ENCODE measurements at regions not wholly inside any gene's neighbourhood (a gene's known extent, or its start where the extent isn't known, plus 50 kb on each side); places are given as distances from the start of the nearest gene placed in this dataset.

GRCh38 chr10:57785546-57785945 is 482.1 kb downstream of the IPMK start:
- peaks cover 4% of the 10 kb centered on the region for H3K36me3 Mint-ChIP-seq
- no peak for DNase-seq (ENCODE audit: low spot score)
- no peak overlapping the region for H3K27ac Mint-ChIP-seq
- H3K9me3 Mint-ChIP-seq = peaks cover 22% of the 10 kb centered on the region
- ATAC-seq = no peak
- H3K4me3 Mint-ChIP-seq = no peak overlapping the region
- no peaks in the 10 kb centered on the region for H3K27me3 Mint-ChIP-seq
- H3K4me1 Mint-ChIP-seq (ENCODE audit: low read depth in 2 of 2) = no peaks in the 10 kb centered on the region

GRCh38 chr10:57785068-57785467 is 482.6 kb downstream of the IPMK start:
- no peak for DNase-seq (ENCODE audit: low spot score)
- Mint-ChIP-seq H3K4me3 (no peak overlapping the region), H3K36me3 (peaks cover 4% of the 10 kb centered on the region), H3K27me3 (no peaks in the 10 kb centered on the region), H3K9me3 (peaks cover 25% of the 10 kb centered on the region), H3K4me1 (ENCODE audit: low read depth in 2 of 2) (no peaks in the 10 kb centered on the region), H3K27ac (no peak overlapping the region)
- ATAC-seq = no peak

GRCh38 chr10:57776688-57777432 is 490.8 kb downstream of the IPMK start:
- Mint-ChIP-seq H3K4me3 (no peak overlapping the region), H3K27me3 (no peaks in the 10 kb centered on the region), H3K36me3 (peaks cover 11% of the 10 kb centered on the region), H3K27ac (no peak overlapping the region), H3K4me1 (ENCODE audit: low read depth in 2 of 2) (no peaks in the 10 kb centered on the region), H3K9me3 (peaks cover 30% of the 10 kb centered on the region)
- DNase-seq (ENCODE audit: low spot score) (no peak), ATAC-seq (no peak)

GRCh38 chr10:57775250-57775649 is 492.4 kb downstream of the IPMK start:
- peaks cover 7% of the 10 kb centered on the region for H3K36me3 Mint-ChIP-seq
- H3K4me3 Mint-ChIP-seq = no peak overlapping the region
- DNase-seq (ENCODE audit: low spot score) (no peak), ATAC-seq (no peak)
- H3K27me3 Mint-ChIP-seq = no peaks in the 10 kb centered on the region
- no peaks in the 10 kb centered on the region for H3K4me1 Mint-ChIP-seq (ENCODE audit: low read depth in 2 of 2)
- H3K27ac Mint-ChIP-seq = no peak overlapping the region
- peaks cover 26% of the 10 kb centered on the region for H3K9me3 Mint-ChIP-seq

GRCh38 chr10:57769298-57769697 is 498.4 kb downstream of the IPMK start:
- Mint-ChIP-seq H3K9me3 (peaks cover 13% of the 10 kb centered on the region), H3K27me3 (no peaks in the 10 kb centered on the region), H3K27ac (no peak overlapping the region), H3K4me1 (ENCODE audit: low read depth in 2 of 2) (no peaks in the 10 kb centered on the region), H3K36me3 (peaks cover 7% of the 10 kb centered on the region), H3K4me3 (no peak overlapping the region)
- DNase-seq (ENCODE audit: low spot score) (no peak), ATAC-seq (no peak)

- DNase-seq (ENCODE audit: low spot score) = no peak
- no peak for ATAC-seq
- peaks cover 17% of the 10 kb centered on the region for H3K9me3 Mint-ChIP-seq
- no peak overlapping the region for H3K27ac Mint-ChIP-seq
- no peak overlapping the region for H3K4me3 Mint-ChIP-seq
- no peaks in the 10 kb centered on the region for H3K4me1 Mint-ChIP-seq (ENCODE audit: low read depth in 2 of 2)
- H3K27me3 Mint-ChIP-seq = no peaks in the 10 kb centered on the region
- H3K36me3 Mint-ChIP-seq = no peaks in the 10 kb centered on the region
Observed at GRCh38 chr10:57759777-57760176, 507.9 kb downstream of the IPMK start.

GRCh38 chr10:57754803-57755202 is 512.9 kb downstream of the IPMK start:
- Mint-ChIP-seq H3K4me1 (ENCODE audit: low read depth in 2 of 2) (no peaks in the 10 kb centered on the region), H3K9me3 (peaks cover 18% of the 10 kb centered on the region), H3K27ac (no peak overlapping the region), H3K27me3 (no peaks in the 10 kb centered on the region), H3K36me3 (peaks cover 4% of the 10 kb centered on the region), H3K4me3 (no peak overlapping the region)
- no peak for DNase-seq (ENCODE audit: low spot score)
- ATAC-seq = no peak

GRCh38 chr10:57743711-57744110 is 524.0 kb downstream of the IPMK start:
- H3K27me3 Mint-ChIP-seq = no peaks in the 10 kb centered on the region
- no peak for DNase-seq (ENCODE audit: low spot score)
- no peak for ATAC-seq
- no peak overlapping the region for H3K4me3 Mint-ChIP-seq
- no peak overlapping the region for H3K27ac Mint-ChIP-seq
- H3K36me3 Mint-ChIP-seq = no peaks in the 10 kb centered on the region
- H3K9me3 Mint-ChIP-seq = peaks cover 20% of the 10 kb centered on the region
- H3K4me1 Mint-ChIP-seq (ENCODE audit: low read depth in 2 of 2) = no peaks in the 10 kb centered on the region

- Mint-ChIP-seq H3K4me3 (no peak overlapping the region), H3K27ac (no peak overlapping the region), H3K9me3 (peaks cover 14% of the 10 kb centered on the region), H3K4me1 (ENCODE audit: low read depth in 2 of 2) (no peaks in the 10 kb centered on the region), H3K27me3 (no peaks in the 10 kb centered on the region), H3K36me3 (no peaks in the 10 kb centered on the region)
- ATAC-seq = no peak
- DNase-seq (ENCODE audit: low spot score) = no peak
Observed at GRCh38 chr10:57741751-57742150, 525.9 kb downstream of the IPMK start.

- Mint-ChIP-seq H3K36me3 (peaks cover 6% of the 10 kb centered on the region), H3K4me1 (ENCODE audit: low read depth in 2 of 2) (no peaks in the 10 kb centered on the region), H3K9me3 (peaks cover 19% of the 10 kb centered on the region), H3K27ac (no peak overlapping the region), H3K4me3 (no peak overlapping the region), H3K27me3 (no peaks in the 10 kb centered on the region)
- no peak for ATAC-seq
- DNase-seq (ENCODE audit: low spot score) = no peak
Observed at GRCh38 chr10:57723305-57723704, 544.4 kb downstream of the IPMK start.

- ATAC-seq (no peak), DNase-seq (ENCODE audit: low spot score) (no peak)
- Mint-ChIP-seq H3K9me3 (peaks cover 18% of the 10 kb centered on the region), H3K4me1 (ENCODE audit: low read depth in 2 of 2) (no peaks in the 10 kb centered on the region), H3K36me3 (peaks cover 6% of the 10 kb centered on the region), H3K27me3 (no peaks in the 10 kb centered on the region), H3K4me3 (no peak overlapping the region), H3K27ac (no peak overlapping the region)
Observed at GRCh38 chr10:57716884-57717283, 550.8 kb downstream of the IPMK start.

GRCh38 chr10:57715233-57715632 is 552.5 kb downstream of the IPMK start:
- peaks cover 17% of the 10 kb centered on the region for H3K9me3 Mint-ChIP-seq
- ATAC-seq (no peak), DNase-seq (ENCODE audit: low spot score) (no peak)
- H3K4me1 Mint-ChIP-seq (ENCODE audit: low read depth in 2 of 2) = no peaks in the 10 kb centered on the region
- no peaks in the 10 kb centered on the region for H3K27me3 Mint-ChIP-seq
- H3K27ac Mint-ChIP-seq = no peak overlapping the region
- H3K36me3 Mint-ChIP-seq = peaks cover 6% of the 10 kb centered on the region
- H3K4me3 Mint-ChIP-seq = no peak overlapping the region

- no peaks in the 10 kb centered on the region for H3K27me3 Mint-ChIP-seq
- H3K36me3 Mint-ChIP-seq = no peaks in the 10 kb centered on the region
- H3K4me3 Mint-ChIP-seq = no peak overlapping the region
- H3K9me3 Mint-ChIP-seq = no peaks in the 10 kb centered on the region
- no peak overlapping the region for H3K27ac Mint-ChIP-seq
- DNase-seq (ENCODE audit: low spot score) (no peak), ATAC-seq (no peak)
- H3K4me1 Mint-ChIP-seq (ENCODE audit: low read depth in 2 of 2) = no peaks in the 10 kb centered on the region
Observed at GRCh38 chr10:57707300-57707658, 560.4 kb downstream of the IPMK start.

- H3K4me3 Mint-ChIP-seq = no peak overlapping the region
- H3K27me3 Mint-ChIP-seq = no peaks in the 10 kb centered on the region
- ATAC-seq (no peak), DNase-seq (ENCODE audit: low spot score) (no peak)
- H3K9me3 Mint-ChIP-seq = no peaks in the 10 kb centered on the region
- no peaks in the 10 kb centered on the region for H3K4me1 Mint-ChIP-seq (ENCODE audit: low read depth in 2 of 2)
- H3K36me3 Mint-ChIP-seq = no peaks in the 10 kb centered on the region
- H3K27ac Mint-ChIP-seq = no peak overlapping the region
Observed at GRCh38 chr10:57706576-57707299, 561.0 kb downstream of the IPMK start.
